ENCODE measurements at regions not wholly inside any gene's neighbourhood (a gene's known extent, or its start where the extent isn't known, plus 50 kb on each side); places are given as distances from the start of the nearest gene placed in this dataset.

DNA sequence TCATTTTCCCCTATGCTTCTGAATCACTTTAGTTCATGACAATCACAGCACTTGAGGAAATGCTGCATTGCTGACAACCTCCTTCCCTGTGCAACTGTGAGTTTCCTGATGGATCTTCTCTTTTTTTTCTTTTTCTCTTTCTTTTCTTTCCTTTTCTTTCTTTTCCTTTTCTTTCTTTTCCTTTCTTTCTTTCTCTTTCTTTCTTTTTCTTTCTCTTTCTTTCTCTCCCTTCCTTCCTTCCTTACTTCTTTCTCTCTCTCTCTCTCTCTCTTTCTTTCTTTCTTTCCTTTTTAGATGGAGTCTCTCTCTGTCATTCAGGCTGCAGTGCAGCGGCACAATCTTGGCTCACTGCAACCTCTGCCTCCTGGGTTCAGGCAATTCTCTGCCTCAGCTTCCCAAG is 247.9 kb upstream of the HTR2A start:
- Histone ChIP-seq H3K56ac (ENCODE audit: insufficient read length, low read depth, low read length) (no peak overlapping the region), H3K27me3 (ENCODE audit: insufficient read depth, low read length) (no peaks in the 10 kb centered on the region), H3K9ac (ENCODE audit: extremely low read depth, insufficient read length, low read length) (no peak overlapping the region), H3K14ac (ENCODE audit: insufficient read depth, low read length) (no peak overlapping the region), H4K91ac (ENCODE audit: insufficient read length, low read depth, low read length) (no peak overlapping the region), H2BK5ac (ENCODE audit: insufficient read length, low read length) (no peak overlapping the region), H3K79me1 (ENCODE audit: insufficient read depth, low read depth, low read length, poor library complexity, severe bottlenecking) (no peaks in the 10 kb centered on the region), H3K9me3 (ENCODE audit: control insufficient read depth, low read depth, low read length) (no peaks in the 10 kb centered on the region), H3K18ac (ENCODE audit: insufficient read length, low read depth, low read length) (no peak overlapping the region), H4K20me1 (ENCODE audit: control insufficient read depth, insufficient read depth, insufficient read length) (no peaks in the 10 kb centered on the region), H3K4ac (ENCODE audit: low read depth, low read length) (no peak overlapping the region), H2AK5ac (ENCODE audit: insufficient read length, low read length) (no peak overlapping the region), H2AFZ (ENCODE audit: low read length) (no peak overlapping the region), H4K5ac (ENCODE audit: insufficient read length, low read depth, low read length) (no peak overlapping the region), H2BK12ac (ENCODE audit: insufficient read length, low read depth, low read length) (no peak overlapping the region), H3K4me2 (ENCODE audit: insufficient read depth, insufficient read length, low read length) (no peak overlapping the region), H2BK120ac (ENCODE audit: low read depth, low read length, poor library complexity, severe bottlenecking) (no peak overlapping the region), H2BK20ac (ENCODE audit: low read depth, low read length, poor library complexity, severe bottlenecking) (no peak overlapping the region), H3K4me1 (ENCODE audit: insufficient read depth, low read length) (no peaks in the 10 kb centered on the region; the same call in 1 of the 2 replicates), H3K23me2 (ENCODE audit: insufficient read length, low read depth, low read length, poor library complexity, severe bottlenecking) (no peaks in the 10 kb centered on the region), H3K23ac (ENCODE audit: insufficient read length, low read depth, low read length) (no peak overlapping the region), H3K27ac (ENCODE audit: insufficient read length, low read depth, low read length) (no peak overlapping the region), H2BK15ac (ENCODE audit: low read depth, low read length) (no peak overlapping the region), H4K8ac (replicated peaks; ENCODE audit: insufficient read length, low read depth, low read length) (no peak overlapping the region), H3K79me2 (ENCODE audit: insufficient read depth, low read length) (no peaks in the 10 kb centered on the region), H3T11ph (ENCODE audit: low read length) (no peak overlapping the region)
- TF ChIP-seq, protein P1, sequence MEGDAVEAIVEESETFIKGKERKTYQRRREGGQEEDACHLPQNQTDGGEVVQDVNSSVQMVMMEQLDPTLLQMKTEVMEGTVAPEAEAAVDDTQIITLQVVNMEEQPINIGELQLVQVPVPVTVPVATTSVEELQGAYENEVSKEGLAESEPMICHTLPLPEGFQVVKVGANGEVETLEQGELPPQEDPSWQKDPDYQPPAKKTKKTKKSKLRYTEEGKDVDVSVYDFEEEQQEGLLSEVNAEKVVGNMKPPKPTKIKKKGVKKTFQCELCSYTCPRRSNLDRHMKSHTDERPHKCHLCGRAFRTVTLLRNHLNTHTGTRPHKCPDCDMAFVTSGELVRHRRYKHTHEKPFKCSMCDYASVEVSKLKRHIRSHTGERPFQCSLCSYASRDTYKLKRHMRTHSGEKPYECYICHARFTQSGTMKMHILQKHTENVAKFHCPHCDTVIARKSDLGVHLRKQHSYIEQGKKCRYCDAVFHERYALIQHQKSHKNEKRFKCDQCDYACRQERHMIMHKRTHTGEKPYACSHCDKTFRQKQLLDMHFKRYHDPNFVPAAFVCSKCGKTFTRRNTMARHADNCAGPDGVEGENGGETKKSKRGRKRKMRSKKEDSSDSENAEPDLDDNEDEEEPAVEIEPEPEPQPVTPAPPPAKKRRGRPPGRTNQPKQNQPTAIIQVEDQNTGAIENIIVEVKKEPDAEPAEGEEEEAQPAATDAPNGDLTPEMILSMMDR (conservative IDR thresholded peaks at IDR 0.05), result no peak
- H3K27ac Mint-ChIP-seq, result no peak overlapping the region
- no peak overlapping the region for H3K4me3 Mint-ChIP-seq
- no peak for DNase-seq
- WGBS (ENCODE audit: extremely low coverage, insufficient read length, low lambda C conversion rate), result no CpG with 5 or more reads among the region's 1 CpG
- no peaks in the 10 kb centered on the region; a peak in 1 of 5 replicates for H3K9me3 Mint-ChIP-seq
- H3K27me3 Mint-ChIP-seq (ENCODE audit: low read depth), result peaks cover 1% of the 10 kb centered on the region; the same call in 1 of the 2 replicates
- peaks cover 12 to 19% of the 10 kb centered on the region in 2 experiments for H3K4me1 Mint-ChIP-seq
- H3K36me3 Mint-ChIP-seq (ENCODE audit: insufficient read depth in 1 of 3, low read depth in 3 of 3), result no peaks in the 10 kb centered on the region

Data from H9 (cell line).